ENCODE measurements at regions not wholly inside any gene's neighbourhood (a gene's known extent, or its start where the extent isn't known, plus 50 kb on each side); places are given as distances from the start of the nearest gene placed in this dataset.
A peak's percentile ranks its signal among the peaks of the same experiment; 100 is the strongest.

GRCh38 chr2:21452263-21452662, 328.5 kb downstream of the TDRD15 start:
- DNase-seq: peak; percentile 37

- DNase-seq: peak; percentile 75
These were observed 328.9 kb downstream of the TDRD15 start for GRCh38 chr2:21452678-21453077.

GRCh38 chr2:21453723-21454450, 330.1 kb downstream of the TDRD15 start:
- no peak for DNase-seq

GRCh38 chr2:21454839-21455238, 331.1 kb downstream of the TDRD15 start:
- DNase-seq: no peak

- no peak for DNase-seq
These were observed 338.0 kb downstream of the TDRD15 start for GRCh38 chr2:21461754-21462240.

GRCh38 chr2:21466341-21466927, 342.7 kb downstream of the TDRD15 start:
- DNase-seq: no peak

- no peak for DNase-seq
These were observed 343.6 kb downstream of the TDRD15 start for GRCh38 chr2:21467280-21467818.

GRCh38 chr2:21467910-21468309, 344.1 kb downstream of the TDRD15 start:
- DNase-seq: no peak

- DNase-seq: no peak
These were observed 344.9 kb downstream of the TDRD15 start for GRCh38 chr2:21468624-21469023.

GRCh38 chr2:21469158-21469557, 345.4 kb downstream of the TDRD15 start:
- no peak for DNase-seq

GRCh38 chr2:21469564-21469963, 345.8 kb downstream of the TDRD15 start:
- DNase-seq: no peak

- no peak for DNase-seq
These were observed 356.4 kb downstream of the TDRD15 start for GRCh38 chr2:21480162-21480561.

GRCh38 chr2:21484643-21485042, 360.9 kb downstream of the TDRD15 start:
- DNase-seq: no peak

- DNase-seq: no peak
These were observed 362.7 kb downstream of the TDRD15 start for GRCh38 chr2:21486445-21486844.

- DNase-seq: no peak
These were observed 365.3 kb downstream of the TDRD15 start for GRCh38 chr2:21489080-21489479.

GRCh38 chr2:21498016-21498415, 374.2 kb downstream of the TDRD15 start:
- no peak for DNase-seq

- peak; percentile 18 for DNase-seq
These were observed 376.7 kb downstream of the TDRD15 start for GRCh38 chr2:21500401-21500945.

- DNase-seq: no peak
These were observed 377.7 kb downstream of the TDRD15 start for GRCh38 chr2:21501376-21502027.

GRCh38 chr2:21515903-21516302, 392.1 kb downstream of the TDRD15 start:
- no peak for DNase-seq

GRCh38 chr2:21519412-21519811, 395.6 kb downstream of the TDRD15 start:
- no peak for DNase-seq

- DNase-seq: no peak
These were observed 396.1 kb downstream of the TDRD15 start for GRCh38 chr2:21519821-21520220.

- DNase-seq: no peak
These were observed 412.1 kb downstream of the TDRD15 start for GRCh38 chr2:21535826-21536225.

- DNase-seq: no peak
These were observed 415.9 kb downstream of the TDRD15 start for GRCh38 chr2:21539685-21540084.

GRCh38 chr2:21543630-21544029, 419.9 kb downstream of the TDRD15 start:
- no peak for DNase-seq
